GM23338 (cell line): ENCODE measurements at regions not wholly inside any gene's neighbourhood (a gene's known extent, or its start where the extent isn't known, plus 50 kb on each side); places are given as distances from the start of the nearest gene placed in this dataset.

Source experiments
- ATAC-seq: fragments of 200-7000 bp; cut with Tn5 transposase; 3 replicates; pipeline ENCODE4 v1.9.1; 2020
- DNase-seq: peaks from one replicate; pipeline ENCODE4 v3.0.0-alpha.2; 2015; ENCODE audit warnings: low spot score
- H2AFZ ChIP-seq: fragments of 200-600 bp; sonication (generic); 2 replicates; pipeline ENCODE4 v1.8.0; 2016; ENCODE audit warnings: antibody characterized with exemption, mild to moderate bottlenecking, moderate library complexity
- H3F3A ChIP-seq: fragments of 200-600 bp; sonication (generic); replicated peaks from 2 replicates; pipeline ENCODE4 v1.8.0; 2017; ENCODE audit warnings: antibody characterized with exemption, mixed run types, low read depth
- H3K27ac ChIP-seq: fragments of 200-600 bp; sonication (generic); 2 replicates; pipeline ENCODE4 v1.6.1; 2016; ENCODE audit warnings: low read depth
- H3K27me3 ChIP-seq: fragments of 200-600 bp; sonication (generic); 2 replicates; pipeline ENCODE4 v1.8.0; 2016; ENCODE audit warnings: mild to moderate bottlenecking, mixed run types, moderate library complexity; ENCODE audit not compliant: insufficient read depth
- H3K36me3 ChIP-seq: fragments of 200-600 bp; sonication (generic); 2 replicates; pipeline ENCODE4 v1.8.0; 2016; ENCODE audit warnings: mild to moderate bottlenecking; ENCODE audit not compliant: insufficient read depth
- H3K4me1 ChIP-seq: fragments of 200-600 bp; sonication (generic); 2 replicates; pipeline ENCODE4 v1.8.0; 2016; ENCODE audit warnings: mild to moderate bottlenecking, moderate library complexity; ENCODE audit not compliant: insufficient read depth
- H3K4me2 ChIP-seq: fragments of 200-600 bp; sonication (generic); 2 replicates; pipeline ENCODE4 v1.7.1; 2017; ENCODE audit warnings: mixed run types
- H3K4me3 ChIP-seq: fragments of 200-600 bp; sonication (generic); 2 replicates; pipeline ENCODE4 v1.6.1; 2016; ENCODE audit warnings: mixed run types
- H3K79me2 ChIP-seq: fragments of 200-600 bp; sonication (generic); replicated peaks from 2 replicates; pipeline ENCODE4 v1.8.0; 2017; ENCODE audit warnings: mild to moderate bottlenecking; ENCODE audit not compliant: insufficient read depth
- H3K9me2 ChIP-seq: fragments of 200-600 bp; sonication (generic); 2 replicates; pipeline ENCODE4 v1.8.0; 2017; ENCODE audit not compliant: insufficient read depth
- H4K20me1 ChIP-seq: fragments of 200-600 bp; sonication (generic); replicated peaks from 2 replicates; pipeline ENCODE4 v1.8.0; 2017; ENCODE audit warnings: mild to moderate bottlenecking; ENCODE audit not compliant: insufficient read depth
- H3K27ac Mint-ChIP-seq: 2 replicates; pipeline ENCODE4 v1.8.0; 2020; ENCODE audit warnings: inconsistent platforms, mild to moderate bottlenecking, moderate library complexity, mixed read lengths
- H3K27me3 Mint-ChIP-seq: 3 replicates; pipeline ENCODE4 v1.8.0; 2022; ENCODE audit warnings: low read depth, mild to moderate bottlenecking, moderate library complexity, mixed read lengths, inconsistent platforms; ENCODE audit not compliant: insufficient read depth, poor library complexity
- H3K36me3 Mint-ChIP-seq: 3 replicates; pipeline ENCODE4 v1.8.0; 2021; ENCODE audit warnings: low read depth, mild to moderate bottlenecking, inconsistent platforms, moderate library complexity, mixed read lengths
- H3K4me1 Mint-ChIP-seq: 3 replicates; pipeline ENCODE4 v1.8.0; 2020; ENCODE audit warnings: mild to moderate bottlenecking, inconsistent platforms, mixed read lengths
- H3K4me3 Mint-ChIP-seq: 3 replicates; pipeline ENCODE4 v1.8.0; 2021; ENCODE audit warnings: moderate library complexity, mild to moderate bottlenecking, inconsistent platforms, mixed read lengths
- H3K9me3 Mint-ChIP-seq: 3 replicates; pipeline ENCODE4 v1.8.0; 2020; ENCODE audit warnings: moderate library complexity, mild to moderate bottlenecking, inconsistent platforms, mixed read lengths
- EZH2 ChIP-seq: fragments of 200-600 bp; sonication (generic); IDR thresholded peaks from one replicate; pipeline ENCODE4 v1.8.0; 2017; ENCODE audit warnings: antibody characterized with exemption, mild to moderate bottlenecking, low read depth; ENCODE audit not compliant: unreplicated experiment
- JUNB ChIP-seq: IDR thresholded peaks from one replicate; pipeline ENCODE4 v1.6.1; 2016; ENCODE audit warnings: antibody characterized with exemption; ENCODE audit not compliant: unreplicated experiment
- NANOG ChIP-seq: IDR thresholded peaks from 2 replicates; pipeline ENCODE4 v1.6.1; 2016; ENCODE audit warnings: antibody characterized with exemption, borderline replicate concordance
- STAT1 ChIP-seq: IDR thresholded peaks from one replicate; pipeline ENCODE4 v1.6.1; 2016; ENCODE audit warnings: antibody characterized with exemption; ENCODE audit not compliant: unreplicated experiment
- ZNF114 ChIP-seq: fragments of 250-450 bp; sonication (Bioruptor Pico); IDR thresholded peaks from 2 replicates; pipeline ENCODE4 v1.5.0; 2020; ENCODE audit warnings: mild to moderate bottlenecking, moderate library complexity
- ZNF331 ChIP-seq: fragments of 250-450 bp; sonication (Bioruptor Pico); IDR thresholded peaks from 2 replicates; pipeline ENCODE4 v1.5.0; 2020; ENCODE audit warnings: low read depth, mild to moderate bottlenecking, moderate library complexity
- TF ChIP-seq, protein P1 (sequence below), 2 experiments: fragments of 200-600 bp in 1 of 2; sonication (generic) in 1 of 2; conservative IDR thresholded peaks; 2 replicates each; pipeline versions ENCODE4 v1.5.1 to v1.6.1; 2016 to 2017; ENCODE audit warnings: antibody characterized with exemption in 2 of 2, low read depth in 2 of 2, mild to moderate bottlenecking in 2 of 2, moderate library complexity in 1 of 2
- TF ChIP-seq, protein P2 (sequence below): fragments of 250-450 bp; sonication (Bioruptor Pico); IDR thresholded peaks from 2 replicates; pipeline ENCODE4 v1.5.0; 2020; ENCODE audit warnings: mild to moderate bottlenecking, moderate library complexity
- TF ChIP-seq, protein P3 (sequence below): IDR thresholded peaks from 2 replicates; pipeline ENCODE4 v1.6.1; 2016; ENCODE audit warnings: antibody characterized with exemption

DNA sequence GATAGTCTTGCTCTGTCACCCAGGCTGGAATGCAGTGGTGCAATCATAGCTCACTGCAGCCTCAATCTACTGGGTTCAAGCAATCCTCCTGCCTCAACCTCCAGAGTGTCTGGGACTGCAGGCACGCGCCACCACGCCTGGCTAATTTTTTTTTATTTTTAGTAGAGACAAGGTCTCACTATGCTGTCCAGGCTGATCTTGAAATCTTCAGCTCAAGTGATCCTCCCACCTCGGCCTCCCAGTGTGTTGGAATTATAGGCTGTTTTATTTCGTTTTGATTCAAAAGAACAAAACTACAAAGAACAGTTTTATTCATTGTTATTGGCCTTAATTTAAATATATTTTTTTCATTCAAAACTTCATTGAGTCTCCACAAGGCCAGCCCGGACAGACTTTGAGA, 109.8 kb upstream of the NFE2L3 start:
- Histone ChIP-seq H3K36me3 (no peaks in the 10 kb centered on the region), H3K79me2 (no peaks in the 10 kb centered on the region), H3F3A (no peaks in the 10 kb centered on the region), H3K27me3 (no peaks in the 10 kb centered on the region), H3K4me1 (no peaks in the 10 kb centered on the region), H3K4me3 (no peak overlapping the region), H3K4me2 (no peak overlapping the region), H3K27ac (no peak overlapping the region), H2AFZ (no peak overlapping the region), H4K20me1 (no peaks in the 10 kb centered on the region), H3K9me2 (no peaks in the 10 kb centered on the region)
- H3K4me1 Mint-ChIP-seq, result peaks cover 4% of the 10 kb centered on the region; the same call in 2 of the 3 replicates
- DNase-seq (no peak), ATAC-seq (no peak)
- no peaks in the 10 kb centered on the region for H3K9me3 Mint-ChIP-seq
- H3K36me3 Mint-ChIP-seq, result no peaks in the 10 kb centered on the region
- H3K4me3 Mint-ChIP-seq, result no peak overlapping the region
- H3K27me3 Mint-ChIP-seq, result peaks cover 1% of the 10 kb centered on the region
- TF ChIP-seq, protein P1, sequence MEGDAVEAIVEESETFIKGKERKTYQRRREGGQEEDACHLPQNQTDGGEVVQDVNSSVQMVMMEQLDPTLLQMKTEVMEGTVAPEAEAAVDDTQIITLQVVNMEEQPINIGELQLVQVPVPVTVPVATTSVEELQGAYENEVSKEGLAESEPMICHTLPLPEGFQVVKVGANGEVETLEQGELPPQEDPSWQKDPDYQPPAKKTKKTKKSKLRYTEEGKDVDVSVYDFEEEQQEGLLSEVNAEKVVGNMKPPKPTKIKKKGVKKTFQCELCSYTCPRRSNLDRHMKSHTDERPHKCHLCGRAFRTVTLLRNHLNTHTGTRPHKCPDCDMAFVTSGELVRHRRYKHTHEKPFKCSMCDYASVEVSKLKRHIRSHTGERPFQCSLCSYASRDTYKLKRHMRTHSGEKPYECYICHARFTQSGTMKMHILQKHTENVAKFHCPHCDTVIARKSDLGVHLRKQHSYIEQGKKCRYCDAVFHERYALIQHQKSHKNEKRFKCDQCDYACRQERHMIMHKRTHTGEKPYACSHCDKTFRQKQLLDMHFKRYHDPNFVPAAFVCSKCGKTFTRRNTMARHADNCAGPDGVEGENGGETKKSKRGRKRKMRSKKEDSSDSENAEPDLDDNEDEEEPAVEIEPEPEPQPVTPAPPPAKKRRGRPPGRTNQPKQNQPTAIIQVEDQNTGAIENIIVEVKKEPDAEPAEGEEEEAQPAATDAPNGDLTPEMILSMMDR (conservative IDR thresholded peaks at IDR 0.05; ENCODE audit: low read depth in 2 of 2), result no peak
- no peak overlapping the region for H3K27ac Mint-ChIP-seq

DNA sequence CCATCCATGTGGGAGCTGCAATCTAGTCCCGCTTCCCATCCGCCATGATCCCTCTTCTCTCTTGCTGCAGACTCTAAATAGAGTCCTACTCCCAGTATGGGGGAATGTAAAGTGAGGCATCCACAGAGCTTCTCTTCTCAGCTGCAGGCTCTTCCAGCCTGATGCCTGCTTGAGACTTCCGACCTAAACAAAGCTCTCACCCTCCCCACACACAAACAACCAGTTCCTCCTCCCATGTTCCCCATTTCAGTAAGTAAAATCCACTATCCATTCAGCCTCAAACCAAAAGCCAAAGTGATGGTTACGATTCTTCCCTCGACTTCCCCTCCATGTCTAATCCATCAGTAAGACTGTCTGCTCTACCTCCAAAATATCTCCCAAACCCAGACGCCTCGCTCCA, 108.2 kb upstream of the NFE2L3 start:
- no peaks in the 10 kb centered on the region for H3F3A ChIP-seq
- peaks cover 4% of the 10 kb centered on the region; the same call in 2 of the 3 replicates for H3K4me1 Mint-ChIP-seq
- TF ChIP-seq JUNB (no peak), ZNF114 (CRISPR knock-in tag) (no peak), STAT1 (no peak), NANOG (no peak), EZH2 (no peak), ZNF331 (CRISPR knock-in tag) (no peak)
- TF ChIP-seq, protein P2, sequence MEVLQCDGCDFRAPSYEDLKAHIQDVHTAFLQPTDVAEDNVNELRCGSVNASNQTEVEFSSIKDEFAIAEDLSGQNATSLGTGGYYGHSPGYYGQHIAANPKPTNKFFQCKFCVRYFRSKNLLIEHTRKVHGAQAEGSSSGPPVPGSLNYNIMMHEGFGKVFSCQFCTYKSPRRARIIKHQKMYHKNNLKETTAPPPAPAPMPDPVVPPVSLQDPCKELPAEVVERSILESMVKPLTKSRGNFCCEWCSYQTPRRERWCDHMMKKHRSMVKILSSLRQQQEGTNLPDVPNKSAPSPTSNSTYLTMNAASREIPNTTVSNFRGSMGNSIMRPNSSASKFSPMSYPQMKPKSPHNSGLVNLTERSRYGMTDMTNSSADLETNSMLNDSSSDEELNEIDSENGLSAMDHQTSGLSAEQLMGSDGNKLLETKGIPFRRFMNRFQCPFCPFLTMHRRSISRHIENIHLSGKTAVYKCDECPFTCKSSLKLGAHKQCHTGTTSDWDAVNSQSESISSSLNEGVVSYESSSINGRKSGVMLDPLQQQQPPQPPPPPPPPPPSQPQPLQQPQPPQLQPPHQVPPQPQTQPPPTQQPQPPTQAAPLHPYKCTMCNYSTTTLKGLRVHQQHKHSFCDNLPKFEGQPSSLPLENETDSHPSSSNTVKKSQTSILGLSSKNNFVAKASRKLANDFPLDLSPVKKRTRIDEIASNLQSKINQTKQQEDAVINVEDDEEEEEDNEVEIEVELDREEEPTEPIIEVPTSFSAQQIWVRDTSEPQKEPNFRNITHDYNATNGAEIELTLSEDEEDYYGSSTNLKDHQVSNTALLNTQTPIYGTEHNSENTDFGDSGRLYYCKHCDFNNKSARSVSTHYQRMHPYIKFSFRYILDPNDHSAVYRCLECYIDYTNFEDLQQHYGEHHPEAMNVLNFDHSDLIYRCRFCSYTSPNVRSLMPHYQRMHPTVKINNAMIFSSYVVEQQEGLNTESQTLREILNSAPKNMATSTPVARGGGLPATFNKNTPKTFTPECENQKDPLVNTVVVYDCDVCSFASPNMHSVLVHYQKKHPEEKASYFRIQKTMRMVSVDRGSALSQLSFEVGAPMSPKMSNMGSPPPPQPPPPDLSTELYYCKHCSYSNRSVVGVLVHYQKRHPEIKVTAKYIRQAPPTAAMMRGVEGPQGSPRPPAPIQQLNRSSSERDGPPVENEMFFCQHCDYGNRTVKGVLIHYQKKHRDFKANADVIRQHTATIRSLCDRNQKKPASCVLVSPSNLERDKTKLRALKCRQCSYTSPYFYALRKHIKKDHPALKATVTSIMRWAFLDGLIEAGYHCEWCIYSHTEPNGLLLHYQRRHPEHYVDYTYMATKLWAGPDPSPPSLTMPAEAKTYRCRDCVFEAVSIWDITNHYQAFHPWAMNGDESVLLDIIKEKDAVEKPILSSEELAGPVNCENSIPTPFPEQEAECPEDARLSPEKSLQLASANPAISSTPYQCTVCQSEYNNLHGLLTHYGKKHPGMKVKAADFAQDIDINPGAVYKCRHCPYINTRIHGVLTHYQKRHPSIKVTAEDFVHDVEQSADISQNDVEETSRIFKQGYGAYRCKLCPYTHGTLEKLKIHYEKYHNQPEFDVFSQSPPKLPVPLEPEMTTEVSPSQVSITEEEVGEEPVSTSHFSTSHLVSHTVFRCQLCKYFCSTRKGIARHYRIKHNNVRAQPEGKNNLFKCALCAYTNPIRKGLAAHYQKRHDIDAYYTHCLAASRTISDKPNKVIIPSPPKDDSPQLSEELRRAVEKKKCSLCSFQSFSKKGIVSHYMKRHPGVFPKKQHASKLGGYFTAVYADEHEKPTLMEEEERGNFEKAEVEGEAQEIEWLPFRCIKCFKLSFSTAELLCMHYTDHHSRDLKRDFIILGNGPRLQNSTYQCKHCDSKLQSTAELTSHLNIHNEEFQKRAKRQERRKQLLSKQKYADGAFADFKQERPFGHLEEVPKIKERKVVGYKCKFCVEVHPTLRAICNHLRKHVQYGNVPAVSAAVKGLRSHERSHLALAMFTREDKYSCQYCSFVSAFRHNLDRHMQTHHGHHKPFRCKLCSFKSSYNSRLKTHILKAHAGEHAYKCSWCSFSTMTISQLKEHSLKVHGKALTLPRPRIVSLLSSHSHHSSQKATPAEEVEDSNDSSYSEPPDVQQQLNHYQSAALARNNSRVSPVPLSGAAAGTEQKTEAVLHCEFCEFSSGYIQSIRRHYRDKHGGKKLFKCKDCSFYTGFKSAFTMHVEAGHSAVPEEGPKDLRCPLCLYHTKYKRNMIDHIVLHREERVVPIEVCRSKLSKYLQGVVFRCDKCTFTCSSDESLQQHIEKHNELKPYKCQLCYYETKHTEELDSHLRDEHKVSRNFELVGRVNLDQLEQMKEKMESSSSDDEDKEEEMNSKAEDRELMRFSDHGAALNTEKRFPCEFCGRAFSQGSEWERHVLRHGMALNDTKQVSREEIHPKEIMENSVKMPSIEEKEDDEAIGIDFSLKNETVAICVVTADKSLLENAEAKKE, result no peak
- TF ChIP-seq, protein P1 (conservative IDR thresholded peaks at IDR 0.05; ENCODE audit: low read depth in 2 of 2), result no peak
- TF ChIP-seq, protein P3, sequence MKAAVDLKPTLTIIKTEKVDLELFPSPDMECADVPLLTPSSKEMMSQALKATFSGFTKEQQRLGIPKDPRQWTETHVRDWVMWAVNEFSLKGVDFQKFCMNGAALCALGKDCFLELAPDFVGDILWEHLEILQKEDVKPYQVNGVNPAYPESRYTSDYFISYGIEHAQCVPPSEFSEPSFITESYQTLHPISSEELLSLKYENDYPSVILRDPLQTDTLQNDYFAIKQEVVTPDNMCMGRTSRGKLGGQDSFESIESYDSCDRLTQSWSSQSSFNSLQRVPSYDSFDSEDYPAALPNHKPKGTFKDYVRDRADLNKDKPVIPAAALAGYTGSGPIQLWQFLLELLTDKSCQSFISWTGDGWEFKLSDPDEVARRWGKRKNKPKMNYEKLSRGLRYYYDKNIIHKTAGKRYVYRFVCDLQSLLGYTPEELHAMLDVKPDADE, result no peak

More for the DNA sequence above, 108.2 kb upstream of the NFE2L3 start:
- no peaks in the 10 kb centered on the region for H3K27me3 ChIP-seq
- Mint-ChIP-seq H3K36me3 (no peaks in the 10 kb centered on the region), H3K9me3 (no peaks in the 10 kb centered on the region), H3K4me3 (no peak overlapping the region), H3K27me3 (peaks cover 1% of the 10 kb centered on the region), H3K27ac (no peak overlapping the region)
- H3K9me2 ChIP-seq, result no peaks in the 10 kb centered on the region
- peak overlapping the region; percentile 66; the same call in 1 of the 2 replicates for H2AFZ ChIP-seq
- no peak overlapping the region for H3K4me2 ChIP-seq
- ATAC-seq (no peak), DNase-seq (no peak)
- no peak overlapping the region for H3K27ac ChIP-seq
- H3K79me2 ChIP-seq, result no peaks in the 10 kb centered on the region
- no peaks in the 10 kb centered on the region for H3K36me3 ChIP-seq
- no peak overlapping the region for H3K4me3 ChIP-seq
- H3K4me1 ChIP-seq, result no peaks in the 10 kb centered on the region
- no peaks in the 10 kb centered on the region for H4K20me1 ChIP-seq
